ENCODE measurements at regions not wholly inside any gene's neighbourhood (a gene's known extent, or its start where the extent isn't known, plus 50 kb on each side); places are given as distances from the start of the nearest gene placed in this dataset.

DNA sequence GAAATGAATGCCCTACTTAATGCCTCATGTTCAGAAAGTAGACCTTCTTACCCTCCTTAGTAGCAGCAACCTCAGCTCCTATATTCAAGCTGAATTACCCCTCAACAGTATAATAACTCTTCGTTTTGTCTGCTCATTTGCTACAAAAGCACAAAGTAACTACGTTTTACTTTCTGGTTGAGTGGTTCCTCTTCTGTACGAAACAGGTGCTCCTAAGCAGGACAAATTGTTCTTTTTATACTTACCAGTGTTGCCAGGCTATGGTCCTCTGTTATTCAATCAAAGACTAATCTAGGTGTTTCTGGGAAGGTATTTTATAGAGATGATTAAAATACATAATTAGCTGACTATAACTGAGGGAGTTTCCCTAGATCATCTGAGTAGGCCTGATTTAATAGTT, 484.2 kb upstream of the ADAMTS5 start:
- H3K36me3 ChIP-seq (ENCODE audit: insufficient read depth in 1 of 2, low read depth in 1 of 2): no peaks in the 10 kb centered on the region
- TF ChIP-seq, protein P1, sequence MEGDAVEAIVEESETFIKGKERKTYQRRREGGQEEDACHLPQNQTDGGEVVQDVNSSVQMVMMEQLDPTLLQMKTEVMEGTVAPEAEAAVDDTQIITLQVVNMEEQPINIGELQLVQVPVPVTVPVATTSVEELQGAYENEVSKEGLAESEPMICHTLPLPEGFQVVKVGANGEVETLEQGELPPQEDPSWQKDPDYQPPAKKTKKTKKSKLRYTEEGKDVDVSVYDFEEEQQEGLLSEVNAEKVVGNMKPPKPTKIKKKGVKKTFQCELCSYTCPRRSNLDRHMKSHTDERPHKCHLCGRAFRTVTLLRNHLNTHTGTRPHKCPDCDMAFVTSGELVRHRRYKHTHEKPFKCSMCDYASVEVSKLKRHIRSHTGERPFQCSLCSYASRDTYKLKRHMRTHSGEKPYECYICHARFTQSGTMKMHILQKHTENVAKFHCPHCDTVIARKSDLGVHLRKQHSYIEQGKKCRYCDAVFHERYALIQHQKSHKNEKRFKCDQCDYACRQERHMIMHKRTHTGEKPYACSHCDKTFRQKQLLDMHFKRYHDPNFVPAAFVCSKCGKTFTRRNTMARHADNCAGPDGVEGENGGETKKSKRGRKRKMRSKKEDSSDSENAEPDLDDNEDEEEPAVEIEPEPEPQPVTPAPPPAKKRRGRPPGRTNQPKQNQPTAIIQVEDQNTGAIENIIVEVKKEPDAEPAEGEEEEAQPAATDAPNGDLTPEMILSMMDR (IDR thresholded peaks at IDR 0.05): no peak
- intact Hi-C loops (cut with DNase I): no loop called here
- H3K4me1 ChIP-seq: no peaks in the 10 kb centered on the region
- 56 to 75% (median 68%) methylated on average over 3 of the region's 3 CpGs for WGBS, 3 donors
- H3K9me3 ChIP-seq: no peaks in the 10 kb centered on the region
- no peaks in the 10 kb centered on the region for H3K27me3 ChIP-seq (ENCODE audit: insufficient read depth in 3 of 3, low read length in 2 of 3)
- ATAC-seq (no peak), DNase-seq (no peak)
- no peak overlapping the region for H3K27ac ChIP-seq
- H3K4me3 ChIP-seq: no peak overlapping the region

DNA sequence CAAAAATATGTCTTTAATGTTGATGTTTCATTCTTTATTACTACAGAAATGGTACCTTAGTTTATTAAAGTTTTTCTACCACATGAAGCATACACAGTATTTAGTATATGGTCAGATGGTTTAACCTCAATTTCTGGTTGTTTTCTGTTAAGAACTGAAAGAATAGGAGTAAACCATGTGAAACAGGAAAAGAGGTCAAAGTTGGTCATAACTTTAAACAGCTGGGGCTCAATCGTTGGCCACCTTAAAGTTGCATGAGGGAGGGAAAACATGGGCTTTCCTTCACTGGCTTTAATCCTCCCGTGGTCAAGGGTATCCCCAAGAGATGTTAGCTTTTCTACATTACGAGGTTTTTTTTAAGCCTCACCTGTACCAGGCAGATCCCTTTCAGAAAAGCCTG, 483.3 kb upstream of the ADAMTS5 start:
- TF ChIP-seq, protein P1 (IDR thresholded peaks at IDR 0.05): no peak
- H3K27ac ChIP-seq: no peak overlapping the region

DNA sequence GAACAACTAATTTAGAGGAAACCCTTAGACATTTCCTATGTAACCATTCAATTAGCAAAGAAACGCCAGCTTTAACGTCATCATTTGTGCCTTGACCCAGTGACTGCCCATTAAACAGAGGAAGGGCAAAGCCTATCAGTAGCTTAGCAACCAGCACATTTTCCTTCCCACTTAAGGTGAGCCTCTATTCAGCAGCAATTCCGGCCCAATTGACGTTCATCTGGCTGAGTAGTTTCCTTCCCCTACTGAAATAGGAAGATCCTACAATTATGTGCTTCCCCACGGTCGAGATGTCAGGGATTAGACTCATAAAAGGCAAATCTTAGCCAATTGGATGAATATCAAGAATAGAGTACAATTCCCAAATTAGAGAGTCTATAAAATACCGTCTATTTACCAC, 482.1 kb upstream of the ADAMTS5 start:
- TF ChIP-seq, protein P1 (IDR thresholded peaks at IDR 0.05): no peak
- H3K27ac ChIP-seq: no peak overlapping the region
- H3K27me3 ChIP-seq (ENCODE audit: insufficient read depth in 3 of 3, low read length in 2 of 3): no peaks in the 10 kb centered on the region
- no peaks in the 10 kb centered on the region for H3K4me1 ChIP-seq
- ATAC-seq: peak in 3 of 4 donors; percentile 46 to 60 (median 58)
- intact Hi-C loops (cut with DNase I): no loop called here
- H3K36me3 ChIP-seq (ENCODE audit: insufficient read depth in 1 of 2, low read depth in 1 of 2): no peaks in the 10 kb centered on the region
- no peak overlapping the region for H3K4me3 ChIP-seq
- DNase-seq: no peak
- H3K9me3 ChIP-seq: no peaks in the 10 kb centered on the region
- 26 to 34% (median 31%) methylated on average over 7 of the region's 7 CpGs for WGBS, 3 donors

More for the DNA sequence above, 483.3 kb upstream of the ADAMTS5 start:
- WGBS, 3 donors: 27 to 44% (median 30%) methylated on average over 3 of the region's 3 CpGs
- H3K9me3 ChIP-seq: no peaks in the 10 kb centered on the region
- no peak for ATAC-seq
- no peaks in the 10 kb centered on the region for H3K36me3 ChIP-seq (ENCODE audit: insufficient read depth in 1 of 2, low read depth in 1 of 2)
- no peak for DNase-seq
- H3K4me3 ChIP-seq: no peak overlapping the region
- H3K4me1 ChIP-seq: no peaks in the 10 kb centered on the region
- intact Hi-C loops (cut with DNase I): no loop called here
- H3K27me3 ChIP-seq (ENCODE audit: insufficient read depth in 3 of 3, low read length in 2 of 3): no peaks in the 10 kb centered on the region

DNA sequence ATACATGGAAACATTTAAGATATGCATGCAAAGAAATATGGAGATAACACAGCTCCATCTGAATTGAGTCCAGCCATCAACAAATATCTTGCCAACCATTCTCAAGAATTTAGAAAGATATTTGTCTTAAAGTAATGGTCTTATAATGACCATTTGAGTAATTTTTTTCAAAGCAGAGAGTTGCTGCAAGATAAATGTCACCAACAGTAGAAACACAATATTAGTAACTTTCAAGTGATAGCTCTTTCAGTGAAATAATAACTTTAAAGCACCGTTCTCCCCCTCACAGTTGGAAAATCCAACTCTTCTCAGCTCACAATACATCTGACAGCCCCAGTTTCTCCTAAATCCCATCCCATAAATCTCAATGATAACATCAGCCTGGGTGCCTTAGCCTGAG, 481.0 kb upstream of the ADAMTS5 start:
- H3K4me3 ChIP-seq: no peak overlapping the region
- H3K27me3 ChIP-seq (ENCODE audit: insufficient read depth in 3 of 3, low read length in 2 of 3): no peaks in the 10 kb centered on the region
- DNase-seq: no peak
- H3K4me1 ChIP-seq: no peaks in the 10 kb centered on the region
- H3K27ac ChIP-seq: peak overlapping the region; percentile 40
- H3K36me3 ChIP-seq (ENCODE audit: insufficient read depth in 1 of 2, low read depth in 1 of 2): no peaks in the 10 kb centered on the region
- ATAC-seq: no peak
- intact Hi-C loops (cut with DNase I): no loop called here
- TF ChIP-seq, protein P1 (IDR thresholded peaks at IDR 0.05): no peak
- 63 to 73% (median 70%) methylated on average over 1 of the region's 1 CpG for WGBS, 3 donors
- H3K9me3 ChIP-seq: no peaks in the 10 kb centered on the region

DNA sequence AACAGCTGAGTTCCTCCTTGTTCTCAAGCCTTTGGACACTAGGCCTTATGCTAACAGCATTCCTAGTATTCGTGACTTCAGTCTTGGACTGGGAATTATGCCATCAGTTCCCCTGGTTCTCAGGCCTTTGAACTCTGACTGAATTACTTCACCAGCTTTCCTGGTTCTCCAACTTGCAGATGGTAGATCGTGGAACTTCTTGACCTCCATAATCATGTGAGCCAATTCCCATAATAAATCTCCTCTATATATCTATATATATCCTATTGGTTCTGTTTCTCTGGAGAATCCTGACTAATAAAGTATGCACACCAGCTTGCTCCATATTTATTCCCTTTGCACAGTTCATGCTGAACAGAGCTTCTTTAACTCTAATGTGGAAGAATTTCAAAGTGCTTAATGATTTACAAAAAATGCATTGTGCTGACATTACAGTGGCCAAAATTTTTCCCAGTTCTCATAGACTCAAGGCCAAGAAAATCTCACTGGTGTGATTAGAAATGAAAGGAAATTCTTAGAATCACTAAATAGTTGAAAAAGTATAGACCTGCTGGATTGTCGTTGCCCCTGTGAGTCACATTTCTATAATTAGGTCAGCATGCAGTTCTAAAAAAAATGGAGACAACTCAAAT, 462.9 kb upstream of the ADAMTS5 start:
- peak in 1 of 4 donors; percentile 32 for ATAC-seq
- no peak for DNase-seq
- intact Hi-C loops (cut with DNase I): no loop called here
- TF ChIP-seq, protein P1 (IDR thresholded peaks at IDR 0.05): no peak
- Histone ChIP-seq H3K4me1 (peaks cover 4% of the 10 kb centered on the region), H3K4me3 (no peak overlapping the region), H3K9me3 (no peaks in the 10 kb centered on the region), H3K36me3 (ENCODE audit: insufficient read depth in 1 of 2, low read depth in 1 of 2) (no peaks in the 10 kb centered on the region), H3K27me3 (ENCODE audit: insufficient read depth in 3 of 3, low read length in 2 of 3) (no peaks in the 10 kb centered on the region), H3K27ac (peak overlapping the region; percentile 53)
- 12 to 20% (median 13%) methylated on average over 3 of the region's 3 CpGs for WGBS, 3 donors

Data from psoas muscle (tissue), 7 donors.